Gastrocnemius medialis (tissue), 4 donors: ENCODE measurements at regions not wholly inside any gene's neighbourhood (a gene's known extent, or its start where the extent isn't known, plus 50 kb on each side); places are given as distances from the start of the nearest gene placed in this dataset.
A peak's percentile ranks its signal among the peaks of the same experiment; 100 is the strongest.

Experiments
- ATAC-seq, 2 donors: fragments of 150-250 bp; one replicate each; pipeline ENCODE4 v1.9.1; 2016
- DNase-seq, 2 donors: peaks; one replicate each; pipeline ENCODE4 v3.0.0-alpha.2; 2019
- H3K27ac ChIP-seq, 4 donors: fragments of 200-600 bp; sonication (generic); 1 replicate in 1 of 4; 2 replicates in 3 of 4; pipeline ENCODE4 v1.5.1; 2016 to 2018; ENCODE audit warnings: mild to moderate bottlenecking in 2 of 4, moderate library complexity in 1 of 4
- H3K27me3 ChIP-seq, 3 donors: fragments of 200-600 bp; sonication (generic) in 2 of 3; 1 replicate in 1 of 3; 2 replicates in 2 of 3; pipeline versions ENCODE4 v1.5.1 to v1.6.0; 2016 to 2019; ENCODE audit warnings: mild to moderate bottlenecking in 1 of 3, moderate library complexity in 1 of 3
- H3K36me3 ChIP-seq, 2 donors: fragments of 200-600 bp; sonication (generic) in 1 of 2; one replicate each; pipeline ENCODE4 v1.5.1; 2017 to 2018
- H3K4me1 ChIP-seq, 2 donors: fragments of 200-600 bp; sonication (generic) in 1 of 2; one replicate each; pipeline ENCODE4 v1.5.1; 2016 to 2017; ENCODE audit warnings: mild to moderate bottlenecking in 2 of 2
- H3K4me3 ChIP-seq, 4 donors: fragments of 200-600 bp; sonication (generic) in 3 of 4; 1 replicate in 1 of 4; 2 replicates in 3 of 4; pipeline ENCODE4 v1.5.1; 2016 to 2019; ENCODE audit warnings: mild to moderate bottlenecking in 2 of 4
- H3K9me3 ChIP-seq, 3 donors: fragments of 200-600 bp; sonication (generic) in 2 of 3; 1 replicate in 1 of 3; 2 replicates in 2 of 3; pipeline ENCODE4 v1.5.1; 2016 to 2019
- CTCF ChIP-seq, 5 experiments: fragments of 450-650 bp in 3 of 5; fragments of 200-600 bp in 2 of 5; sonication (generic) in 2 of 5; IDR thresholded peaks in 4 of 5; conservative IDR thresholded peaks in 1 of 5; 1 replicate in 4 of 5; 2 replicates in 1 of 5; pipeline ENCODE4 v1.5.1; 2016 to 2019; ENCODE audit warnings: antibody characterized with exemption in 5 of 5, mild to moderate bottlenecking in 3 of 5, moderate library complexity in 3 of 5
- POLR2A ChIP-seq, 2 donors: fragments of 450-650 bp; IDR thresholded peaks; one replicate each; pipeline ENCODE4 v1.6.1; 2017; ENCODE audit warnings: antibody characterized with exemption in 2 of 2, mild to moderate bottlenecking in 2 of 2, moderate library complexity in 2 of 2
- in situ Hi-C, 4 donors: fragments of 200-750 bp; cut with MboI; loops; one replicate each; pipeline versions ENCODE4 v1.15.0 to v1.8.0; 2017; ENCODE audit warnings: low sequenced_read_pairs in 4 of 4
- intact Hi-C: fragments of 100-400 bp; cut with DNase I; formaldehyde crosslinking; loops from one replicate; pipeline ENCODE4 v1.15.1; 2023; ENCODE audit warnings: low total_unique reads

DNA sequence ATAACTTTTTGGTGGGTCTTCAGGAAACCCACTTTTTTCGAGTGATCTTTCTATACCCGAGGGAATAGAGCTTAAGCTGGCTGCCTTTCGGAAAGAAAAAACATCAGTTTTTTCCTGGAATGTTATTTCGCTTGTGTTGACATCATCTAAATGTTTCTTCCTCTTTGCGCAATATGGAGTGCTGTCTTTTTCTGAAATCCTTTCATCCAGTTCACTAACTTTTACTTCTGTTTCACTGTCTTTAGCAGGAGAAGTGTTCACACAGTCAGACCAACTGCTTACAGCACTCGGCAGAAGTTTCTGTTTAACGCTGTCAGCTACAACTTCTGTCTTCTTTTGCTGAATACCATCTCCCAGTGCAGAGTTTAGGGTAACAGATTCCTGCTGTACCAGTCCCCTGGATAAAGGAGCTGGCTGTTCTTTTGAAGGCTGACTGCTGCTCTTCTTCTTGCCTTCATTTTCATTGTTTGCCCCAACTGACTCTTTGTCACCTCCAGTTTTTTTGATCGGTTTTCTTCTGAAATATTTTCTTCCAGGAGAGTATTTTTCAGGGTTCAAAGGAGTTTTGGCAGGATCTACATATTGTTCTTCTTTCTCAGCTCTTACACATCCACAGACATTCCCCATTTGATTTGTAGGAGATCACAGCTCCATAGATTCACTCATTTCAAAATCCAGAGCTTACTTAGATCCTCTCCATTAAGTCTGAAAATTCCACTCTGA is 50.0 kb upstream of the DST start:
- in situ Hi-C loops (loop anchor here in 2 of 4 donors (10.0 kb wide), 2 partner anchors 48 to 152 kb away; partner anchors contain the start of gene DST (in 1 of the 2)), intact Hi-C loops (loop anchor here (5.0 to 10.0 kb wide), 2 partner anchors 150 to 482 kb away; partner anchors contain the start of gene BAG2)
- Histone ChIP-seq H3K9me3 (no peaks in the 10 kb centered on the region), H3K27me3 (no peaks in the 10 kb centered on the region), H3K4me1 (peaks cover 56 to 57% of the 10 kb centered on the region in 2 donors), H3K4me3 (peak overlapping the region; percentile 46 to 56 (median 50)), H3K27ac (peak overlapping the region; percentile 89 to 96 (median 94)), H3K36me3 (no peaks in the 10 kb centered on the region)
- no peak for TF ChIP-seq CTCF (IDR thresholded peaks at IDR 0.05 in 4 of 5, conservative IDR thresholded peaks at IDR 0.05 in 1 of 5)
- TF ChIP-seq POLR2A (IDR thresholded peaks at IDR 0.05) = no peak
- ATAC-seq (peak; percentile 46 to 51), DNase-seq (no peak)
